ENCODE measurements at regions not wholly inside any gene's neighbourhood (a gene's known extent, or its start where the extent isn't known, plus 50 kb on each side); places are given as distances from the start of the nearest gene placed in this dataset.

DNA sequence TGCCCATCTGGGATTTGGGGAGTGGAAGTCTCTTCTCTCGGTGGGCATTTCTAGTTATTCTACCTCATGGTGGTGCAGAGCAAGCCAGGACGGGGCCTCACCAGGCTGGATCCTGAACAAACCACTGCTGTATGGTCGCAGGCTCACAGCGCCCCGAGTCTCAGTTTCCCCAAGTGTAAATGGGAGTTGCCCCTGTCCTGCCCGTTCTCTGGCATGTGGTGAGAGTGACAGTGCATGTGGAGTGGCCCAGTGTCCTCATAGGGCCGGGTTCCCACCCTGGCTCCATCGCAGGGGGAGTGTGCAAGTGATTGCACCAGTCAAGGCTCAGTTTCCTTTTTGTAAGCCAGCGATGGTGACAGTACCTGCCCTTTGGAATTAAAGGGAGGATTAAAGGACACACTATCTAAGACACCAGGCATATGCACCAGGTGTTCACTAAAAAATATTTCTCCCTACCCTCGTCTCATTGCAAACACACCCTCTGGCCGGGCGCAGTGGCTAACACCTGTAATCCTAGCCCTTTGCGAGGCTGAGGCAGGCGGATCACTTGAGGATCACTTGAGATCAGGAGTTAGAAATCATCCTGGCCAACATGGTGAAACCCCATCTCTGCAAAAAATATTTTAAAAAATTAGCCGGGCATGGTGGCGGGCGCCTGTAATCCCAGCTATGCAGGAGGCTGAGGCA lies 173.3 kb upstream of the MYCN start:
- no peak for DNase-seq

DNA sequence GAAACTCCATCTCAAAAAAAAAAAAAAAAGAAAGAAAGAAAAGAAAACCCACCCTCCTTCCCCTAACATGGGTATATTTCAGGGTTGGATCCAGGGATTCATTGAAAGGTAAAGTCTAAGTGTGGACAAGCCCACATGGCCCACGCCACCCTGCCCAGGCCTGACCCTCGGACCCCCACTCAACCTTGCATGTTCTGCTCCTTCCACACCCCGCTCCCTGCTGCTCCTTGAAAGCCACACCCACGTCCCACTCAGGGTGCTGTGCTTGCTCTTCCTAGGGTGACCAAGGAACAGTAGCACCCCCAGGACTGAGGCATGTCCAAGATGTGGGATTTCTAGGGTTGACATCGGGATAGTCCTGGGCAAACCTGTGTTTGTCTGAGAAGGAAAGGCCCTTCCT lies 172.7 kb upstream of the MYCN start:
- DNase-seq, result no peak

DNA sequence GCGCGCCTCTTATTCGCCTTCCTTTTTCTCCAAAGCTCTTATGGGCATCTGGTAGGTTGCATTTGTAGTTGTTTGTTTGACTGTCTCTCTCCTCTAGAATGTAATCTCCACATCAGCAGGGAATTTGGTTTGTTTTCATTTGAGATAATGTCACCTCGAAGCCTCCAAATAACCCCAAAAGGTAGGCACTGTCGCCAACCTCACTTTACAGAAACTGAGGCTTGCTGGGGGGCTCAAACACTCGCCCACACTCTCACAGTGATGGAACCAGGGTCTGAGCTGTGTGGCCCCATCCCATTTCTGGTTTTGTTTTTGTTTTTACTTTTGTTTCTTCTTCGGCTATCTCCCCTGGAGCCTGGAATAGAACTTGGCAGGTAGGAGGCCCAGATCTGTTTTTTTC lies 172.2 kb upstream of the MYCN start:
- DNase-seq, result no peak

- DNase-seq, result no peak
These were observed 171.7 kb upstream of the MYCN start for GRCh38 chr2:15768615-15769014.

- DNase-seq, result no peak
These were observed 171.1 kb upstream of the MYCN start for GRCh38 chr2:15769235-15769634.

GRCh38 chr2:15769676-15770547 lies 170.4 kb upstream of the MYCN start:
- no peak for DNase-seq

GRCh38 chr2:15770606-15771005 lies 169.7 kb upstream of the MYCN start:
- no peak for DNase-seq

DNA sequence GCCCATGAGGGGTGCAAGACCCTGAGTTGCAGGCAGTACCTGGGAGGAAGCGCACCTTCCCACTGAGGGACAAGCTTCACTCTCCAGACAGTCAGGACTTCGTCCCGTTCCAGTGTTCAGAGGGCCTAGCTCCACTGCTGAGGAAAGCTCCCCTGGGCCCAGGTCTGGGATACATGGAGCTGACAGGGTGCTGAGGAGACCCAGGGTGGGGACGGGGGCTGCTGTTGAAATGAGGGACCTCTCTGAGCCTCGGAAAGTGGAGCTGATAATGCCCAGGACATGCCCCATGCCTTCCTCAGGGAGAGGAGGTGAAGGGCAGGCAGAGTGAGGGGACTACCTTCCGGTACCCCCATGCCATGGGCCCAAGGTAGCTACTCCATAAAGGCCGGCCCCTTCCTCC lies 169.2 kb upstream of the MYCN start:
- no peak for DNase-seq

- DNase-seq, result no peak
These were observed 168.2 kb upstream of the MYCN start for GRCh38 chr2:15772086-15772595.

DNA sequence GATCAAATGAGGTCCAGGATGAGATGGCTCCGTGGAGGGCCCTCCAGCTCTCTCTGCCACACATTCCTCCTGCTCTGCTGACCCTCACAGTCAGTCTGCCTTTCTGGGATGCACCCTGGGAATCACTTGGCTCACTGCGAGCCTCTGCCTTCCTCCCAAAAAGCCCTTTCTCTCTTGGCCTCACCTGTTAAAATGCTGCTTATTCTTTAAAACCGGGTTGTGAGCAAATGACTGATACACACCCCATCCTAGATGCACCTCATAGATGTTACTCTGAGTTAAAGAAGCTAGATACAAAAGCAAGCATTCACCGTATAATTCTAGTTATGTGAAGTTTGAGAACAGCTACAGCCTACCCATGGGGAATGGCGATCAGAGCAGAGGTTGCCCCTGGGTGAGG lies 167.7 kb upstream of the MYCN start:
- DNase-seq, result no peak

GRCh38 chr2:15773204-15773603 lies 167.1 kb upstream of the MYCN start:
- DNase-seq, result no peak

- DNase-seq, result no peak
These were observed 166.5 kb upstream of the MYCN start for GRCh38 chr2:15773846-15774245.

DNA sequence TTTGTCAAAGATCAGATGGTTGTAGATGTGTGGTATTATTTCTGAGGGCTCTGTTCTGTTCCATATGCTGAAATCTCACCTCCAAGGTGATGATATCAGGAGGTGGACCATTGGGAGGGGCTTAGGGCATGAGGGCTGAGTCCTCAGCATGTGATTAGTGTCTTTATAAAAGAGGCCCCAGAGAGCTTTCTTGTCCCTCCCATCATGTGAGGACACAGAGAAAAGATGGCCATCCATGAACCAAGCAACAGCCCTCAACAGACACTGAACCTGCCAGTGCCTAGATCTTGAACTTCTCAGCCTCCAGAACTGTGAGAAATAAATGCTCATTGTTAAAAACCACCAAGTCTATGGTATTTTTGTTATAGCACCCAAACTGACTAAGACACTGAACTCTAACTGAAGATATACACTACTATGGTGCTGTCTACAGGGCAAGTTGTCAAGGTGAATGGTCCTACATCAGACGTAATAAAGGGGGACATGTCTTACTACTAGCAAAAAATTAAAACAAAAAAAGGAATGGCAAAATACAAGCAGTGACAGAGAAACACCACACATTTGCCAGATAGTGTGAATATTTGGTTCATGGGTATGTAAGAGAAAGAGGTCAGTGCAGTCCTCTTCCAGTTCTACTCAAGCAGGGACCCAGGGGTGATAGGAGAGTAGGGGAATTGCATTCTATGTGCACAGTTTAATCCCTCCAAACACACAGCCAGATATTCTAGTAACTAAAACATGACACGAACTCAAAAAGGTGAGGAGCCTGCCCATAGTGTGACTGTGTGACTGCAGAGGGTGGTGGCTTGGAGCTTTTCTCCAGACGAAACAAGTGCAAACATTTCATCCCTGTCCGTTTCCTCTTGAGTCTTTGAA lies 164.4 kb upstream of the MYCN start:
- no peak for DNase-seq

GRCh38 chr2:15776629-15776919 lies 163.8 kb upstream of the MYCN start:
- no peak for DNase-seq

DNA sequence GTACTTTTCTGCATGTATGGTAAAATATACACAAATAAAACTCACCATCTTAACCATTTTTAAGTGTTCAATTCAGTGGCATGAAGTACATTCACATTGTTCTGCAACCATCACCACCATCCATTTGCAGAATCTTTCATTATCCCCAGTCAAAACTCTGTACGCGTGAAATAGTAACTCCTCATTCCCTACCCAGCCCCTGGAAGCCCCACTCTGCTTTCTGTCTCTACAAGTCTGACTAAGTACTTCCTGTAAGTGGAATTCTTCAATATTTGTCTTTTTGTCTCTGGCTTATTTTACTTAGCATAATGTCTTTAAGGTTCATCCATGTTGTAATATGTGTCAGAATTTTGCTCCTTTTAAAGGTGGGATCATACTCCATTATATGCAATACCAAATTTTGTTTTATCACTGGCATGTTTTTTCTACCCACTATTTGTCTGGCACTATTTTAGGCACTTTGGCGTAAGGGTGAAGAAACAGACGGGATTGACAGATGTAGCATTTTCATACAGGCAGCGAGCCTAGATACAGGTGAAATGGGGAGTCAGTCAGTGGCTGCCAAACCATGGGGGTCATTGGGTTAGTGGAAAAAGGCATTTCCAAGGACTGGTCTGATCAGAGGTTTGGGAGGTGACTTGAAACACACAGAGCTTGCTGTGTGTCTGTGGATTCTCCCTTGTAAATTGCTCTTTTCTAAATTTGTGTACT lies 163.2 kb upstream of the MYCN start:
- no peak for DNase-seq

DNA sequence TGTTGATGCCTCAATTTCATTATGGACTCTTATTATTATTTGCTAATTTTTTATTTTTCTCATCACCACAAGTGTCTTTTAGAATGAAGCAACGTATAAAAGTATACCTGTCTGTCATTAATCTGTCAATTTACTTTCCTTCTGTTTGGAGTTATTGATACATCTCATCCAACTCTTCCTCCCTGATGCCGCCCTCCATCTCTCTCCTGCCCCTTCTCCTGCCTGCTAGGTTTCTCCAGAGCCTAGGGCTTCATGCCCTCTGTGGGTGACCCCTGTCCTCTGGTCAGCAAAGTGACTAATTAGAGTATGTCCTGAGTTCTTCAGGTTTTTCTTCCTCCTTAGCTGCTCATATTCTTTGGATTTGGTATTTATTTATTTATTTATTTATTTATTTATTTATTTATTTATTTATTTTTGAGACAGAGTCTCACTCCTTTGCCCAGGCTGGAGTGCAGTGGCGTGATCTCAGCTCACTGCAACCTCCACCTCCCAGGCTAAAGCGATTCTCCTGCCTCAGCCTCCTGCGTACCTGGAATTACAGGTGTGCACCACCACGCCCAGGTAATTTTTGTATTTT lies 162.5 kb upstream of the MYCN start:
- DNase-seq, result no peak

GRCh38 chr2:15778529-15779219 lies 161.7 kb upstream of the MYCN start:
- DNase-seq, result no peak

- no peak for DNase-seq
These were observed 160.8 kb upstream of the MYCN start for GRCh38 chr2:15779381-15780041.

GRCh38 chr2:15780234-15780633 lies 160.1 kb upstream of the MYCN start:
- no peak for DNase-seq

DNA sequence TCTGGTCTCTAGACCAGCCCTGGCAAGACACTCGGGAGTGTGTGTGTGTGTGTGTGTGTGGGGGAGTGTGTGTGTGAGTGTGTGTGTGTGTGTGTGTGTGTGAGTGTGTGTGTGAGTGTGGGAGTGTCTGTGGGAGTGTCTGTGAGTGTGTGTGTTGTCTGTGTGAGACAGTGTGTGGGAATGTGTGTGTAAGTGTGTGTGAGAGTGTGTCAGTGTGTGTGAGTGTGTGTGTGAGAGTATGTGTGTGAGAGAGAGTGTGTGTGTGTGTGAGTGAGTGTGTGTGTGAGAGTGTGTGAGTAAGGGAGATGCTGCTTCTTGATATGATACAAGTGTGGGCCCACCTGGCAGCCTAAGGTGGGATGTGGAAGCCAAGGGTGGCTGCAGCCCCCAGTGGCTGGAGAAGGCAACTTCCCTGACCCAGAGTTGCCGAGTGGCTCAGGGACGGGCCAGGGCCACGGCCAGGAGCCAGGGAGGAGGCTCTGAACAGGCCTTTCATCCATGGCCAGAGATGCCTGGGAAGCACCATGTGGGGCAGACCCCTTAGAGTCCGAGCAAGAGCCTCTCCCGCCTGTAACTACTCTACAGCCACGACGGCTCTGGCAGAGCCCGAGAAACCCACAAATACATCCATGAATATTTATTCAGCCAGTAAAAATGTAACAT lies 159.3 kb upstream of the MYCN start:
- no peak for DNase-seq

Measured in NCI-H2029 (cell line).